NOMO-1 treated with DMSO at 0.1 percent for 48 hours (cell line): ENCODE measurements at regions not wholly inside any gene's neighbourhood (a gene's known extent, or its start where the extent isn't known, plus 50 kb on each side); places are given as distances from the start of the nearest gene placed in this dataset.

Experiments used
- DNase-seq: peaks from one replicate; lab custom pipeline; 2025; ENCODE audit not compliant: unreplicated experiment; lab: John Stamatoyannopoulos, UW

GRCh38 chr2:125471963-125472362 lies 1184.0 kb upstream of the GYPC start:
- no peak for DNase-seq

DNA sequence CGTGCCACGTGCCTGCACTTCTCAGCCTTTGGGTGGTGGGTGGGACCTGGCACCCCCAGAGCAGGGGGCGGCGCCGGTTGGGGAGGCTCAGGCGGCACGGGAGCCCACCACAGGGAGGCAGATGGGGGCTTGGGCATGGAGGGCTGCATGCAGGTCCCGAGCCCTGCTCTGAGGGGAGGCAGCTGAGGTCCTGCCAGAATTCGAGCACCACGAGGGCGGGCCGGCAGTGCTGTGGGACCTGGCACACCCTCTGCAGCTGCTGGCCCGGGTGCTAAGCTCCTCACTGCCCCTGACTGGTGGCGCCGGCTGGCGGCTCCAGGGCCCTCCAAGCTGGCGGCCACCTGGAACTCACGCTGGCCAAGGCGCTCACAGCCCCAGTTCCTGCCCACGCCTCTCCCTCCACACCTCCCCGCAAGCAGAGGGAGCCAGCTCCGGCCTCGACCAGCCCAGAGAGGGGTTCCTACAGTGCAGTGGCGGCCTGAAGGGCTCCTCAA lies 1176.8 kb upstream of the GYPC start:
- no peak for DNase-seq

DNA sequence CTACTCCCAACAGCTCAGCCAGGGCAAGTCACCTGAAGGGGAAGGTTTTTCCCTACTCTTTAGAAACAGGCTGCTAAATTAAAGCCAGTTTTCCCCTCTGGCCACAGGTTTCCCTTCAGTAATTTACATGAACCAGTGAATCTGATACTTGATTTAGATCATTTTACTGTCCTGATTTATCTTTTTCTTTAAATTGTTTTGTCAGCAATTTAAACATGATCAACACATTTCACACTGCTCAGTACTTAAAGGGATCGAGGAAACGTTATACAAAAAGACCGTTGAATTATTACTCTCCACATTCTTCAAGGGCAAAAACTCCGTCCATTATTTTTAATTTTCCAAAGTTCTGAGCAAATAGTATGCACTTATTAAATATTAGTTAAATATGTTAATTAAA lies 1165.7 kb upstream of the GYPC start:
- DNase-seq, result no peak

DNA sequence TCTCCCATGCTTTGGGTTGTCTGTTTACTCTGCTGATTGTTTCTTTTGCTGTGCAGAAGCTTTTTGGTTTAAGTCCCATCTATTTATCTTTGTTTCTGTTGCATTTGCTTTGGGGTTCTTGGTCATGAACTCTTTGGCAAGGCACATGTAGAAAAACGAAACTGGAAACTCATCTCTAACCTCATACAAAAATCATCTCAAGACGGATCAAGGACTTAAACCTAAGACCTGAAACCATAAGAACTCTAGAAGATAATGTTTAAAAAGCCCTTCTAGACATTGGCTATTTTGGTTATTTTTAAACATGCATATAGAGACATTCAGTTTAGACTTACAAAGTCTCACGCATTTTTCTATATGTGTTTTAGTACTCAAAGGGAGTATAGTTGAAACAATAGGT lies 1164.3 kb upstream of the GYPC start:
- DNase-seq, result no peak

DNA sequence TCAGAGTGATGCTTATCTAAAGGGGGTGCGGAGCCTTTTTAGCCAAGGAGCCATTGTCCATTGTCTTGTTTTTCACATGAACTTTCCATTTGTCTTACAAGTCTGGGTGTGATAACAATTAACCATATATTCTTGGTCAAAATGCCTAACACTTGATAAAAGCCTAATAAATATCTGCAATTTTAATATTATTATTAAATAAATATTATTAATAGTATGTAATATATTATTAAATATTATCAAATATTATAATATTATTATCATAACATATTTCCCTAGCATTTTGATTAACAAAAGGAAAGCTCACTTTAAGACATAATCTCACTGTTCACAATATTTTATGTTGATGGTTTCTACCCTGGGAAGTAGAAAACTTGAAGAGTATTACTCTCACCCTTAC lies 1143.6 kb upstream of the GYPC start:
- no peak for DNase-seq

GRCh38 chr2:125516496-125517109 lies 1139.4 kb upstream of the GYPC start:
- DNase-seq, result peak; percentile 34

DNA sequence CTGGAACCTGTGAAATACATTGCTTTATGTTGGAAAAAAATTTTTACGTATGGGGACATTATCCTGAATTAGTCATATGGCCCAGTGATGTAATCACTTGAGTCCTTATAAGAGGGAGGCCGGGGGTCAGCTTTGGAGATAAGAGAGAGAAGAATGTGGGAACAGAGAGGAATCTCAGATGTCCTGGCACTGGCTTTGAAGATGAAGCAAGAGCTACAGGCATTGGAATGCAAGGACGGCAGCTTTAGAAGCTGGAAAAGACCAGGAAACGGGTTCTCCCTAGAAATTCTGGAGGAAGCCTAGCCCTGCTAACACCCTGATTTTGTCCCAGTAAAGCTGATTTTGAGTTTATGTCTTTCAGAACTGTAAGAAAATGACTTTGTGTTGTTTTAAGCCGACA lies 1129.9 kb upstream of the GYPC start:
- no peak for DNase-seq

DNA sequence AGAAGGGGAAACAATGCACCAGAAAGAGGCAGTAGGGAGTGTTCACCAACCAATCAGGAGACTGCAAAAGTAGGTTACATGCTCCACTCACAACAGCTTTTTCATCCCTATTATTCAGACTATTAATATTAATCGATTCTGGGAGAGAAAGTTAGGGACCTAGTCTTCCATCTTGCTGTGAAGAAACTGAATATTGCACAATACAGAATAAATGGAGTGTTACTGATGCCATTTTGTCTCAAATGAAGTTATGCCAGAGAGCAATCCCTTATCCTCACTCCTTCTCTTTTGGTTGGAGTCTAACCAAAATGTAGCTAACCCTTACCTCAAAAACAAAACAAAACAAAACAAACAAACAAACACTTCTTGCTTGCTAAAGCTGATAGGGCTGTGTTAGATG lies 1120.9 kb upstream of the GYPC start:
- DNase-seq, result no peak

- no peak for DNase-seq
Observed at GRCh38 chr2:125543968-125544514, 1111.9 kb upstream of the GYPC start.

- no peak for DNase-seq
Observed at GRCh38 chr2:125553768-125554167, 1102.2 kb upstream of the GYPC start.

DNA sequence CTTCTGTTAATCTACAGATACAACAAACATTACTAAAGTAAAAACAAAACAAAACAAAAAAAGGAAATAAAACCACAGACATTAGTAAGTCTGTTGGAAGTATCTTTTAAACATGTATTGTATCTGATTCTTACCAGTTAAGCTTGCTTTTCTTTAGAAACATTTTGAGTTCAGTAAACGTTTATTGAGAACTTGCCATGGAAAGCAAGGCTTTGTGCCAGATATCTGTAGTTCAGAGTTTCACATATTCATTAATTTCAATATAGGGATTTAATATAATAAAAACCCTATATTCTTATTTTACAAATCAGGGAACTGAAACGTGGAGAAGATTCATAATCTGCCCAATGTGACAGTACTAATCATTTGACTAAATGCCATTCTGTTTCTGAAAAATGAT lies 1101.0 kb upstream of the GYPC start:
- no peak for DNase-seq

DNA sequence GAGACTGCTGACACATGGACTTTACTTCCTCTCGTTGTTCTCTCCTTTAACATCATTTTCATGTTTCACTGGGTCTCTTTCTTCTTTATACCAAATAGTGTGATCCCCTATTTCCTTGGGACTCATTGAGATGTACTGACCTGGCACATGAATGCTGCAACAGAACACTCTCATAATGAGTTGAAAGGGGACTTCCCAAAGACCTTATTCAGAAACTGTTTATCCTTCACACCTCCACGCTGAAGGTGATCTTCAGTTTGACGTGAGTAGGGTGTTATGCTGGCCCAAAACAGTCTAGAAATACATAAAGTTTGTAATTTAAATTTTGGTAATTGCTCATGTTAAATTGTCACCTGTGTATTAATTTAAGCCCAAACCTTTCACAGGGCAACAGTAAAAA lies 1096.8 kb upstream of the GYPC start:
- no peak for DNase-seq

- DNase-seq, result no peak
Observed at GRCh38 chr2:125560855-125561254, 1095.1 kb upstream of the GYPC start.

- no peak for DNase-seq
Observed at GRCh38 chr2:125561302-125561701, 1094.7 kb upstream of the GYPC start.

DNA sequence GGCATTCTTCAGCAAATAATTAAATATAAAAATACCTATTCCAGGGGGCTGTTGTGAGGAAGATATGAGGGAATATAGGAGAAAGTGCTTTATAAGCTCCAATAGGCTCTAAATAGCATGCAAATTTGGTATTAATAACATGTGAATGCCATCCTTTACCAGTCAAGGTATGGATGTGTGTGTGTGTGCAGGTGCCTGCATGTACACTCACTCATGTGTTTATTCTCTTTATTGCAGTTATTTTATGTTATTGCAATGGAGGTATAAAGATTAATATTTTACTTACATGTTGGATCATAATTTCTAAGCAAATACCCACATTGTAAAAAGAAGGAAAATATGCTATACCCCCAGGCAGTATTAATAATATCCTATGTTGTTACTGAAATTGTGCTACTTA lies 1093.0 kb upstream of the GYPC start:
- DNase-seq, result no peak

DNA sequence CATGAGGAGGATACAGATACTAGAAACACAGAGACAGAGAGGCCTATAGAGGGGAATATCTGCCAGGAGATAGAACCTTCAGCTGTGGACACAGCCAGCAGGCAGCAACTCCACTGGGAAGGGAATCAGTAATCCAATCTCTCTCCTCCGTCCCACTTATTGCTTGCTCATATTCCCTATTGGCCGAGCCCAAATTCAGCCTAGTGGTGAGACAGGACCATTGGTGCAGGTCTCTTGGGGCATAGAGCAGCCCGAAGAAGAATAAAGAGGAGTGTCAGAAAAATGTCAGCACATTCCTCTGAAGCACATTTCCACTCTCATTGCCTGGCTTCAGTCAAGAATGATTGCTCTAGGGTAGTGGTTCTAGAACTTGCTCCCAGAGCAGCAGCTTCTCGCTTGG lies 1091.5 kb upstream of the GYPC start:
- no peak for DNase-seq

- no peak for DNase-seq
Observed at GRCh38 chr2:125566422-125566821, 1089.5 kb upstream of the GYPC start.

GRCh38 chr2:125567100-125567499 lies 1088.9 kb upstream of the GYPC start:
- no peak for DNase-seq

- DNase-seq, result no peak
Observed at GRCh38 chr2:125572660-125573059, 1083.3 kb upstream of the GYPC start.

DNA sequence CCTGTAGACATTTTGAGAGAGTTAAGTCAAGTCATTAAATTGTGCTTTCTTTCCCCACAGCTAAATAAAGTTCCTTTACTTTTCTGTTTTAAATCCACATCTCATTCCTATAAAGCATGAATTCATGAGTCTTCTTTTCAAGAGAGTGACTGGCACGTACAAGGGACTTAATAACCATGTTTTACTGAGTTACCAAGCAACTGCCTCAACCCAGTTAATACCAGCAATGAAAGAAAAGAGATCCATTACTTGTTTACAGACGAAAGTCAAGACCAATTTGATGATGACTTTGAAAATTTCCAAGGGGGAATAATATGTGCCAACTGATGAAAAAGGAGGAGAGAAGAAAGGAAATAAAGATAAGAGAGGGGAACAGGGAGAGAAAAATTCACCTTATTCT lies 1082.5 kb upstream of the GYPC start:
- no peak for DNase-seq

GRCh38 chr2:125576558-125576957 lies 1079.4 kb upstream of the GYPC start:
- no peak for DNase-seq

- DNase-seq, result no peak
Observed at GRCh38 chr2:125581557-125581956, 1074.4 kb upstream of the GYPC start.

DNA sequence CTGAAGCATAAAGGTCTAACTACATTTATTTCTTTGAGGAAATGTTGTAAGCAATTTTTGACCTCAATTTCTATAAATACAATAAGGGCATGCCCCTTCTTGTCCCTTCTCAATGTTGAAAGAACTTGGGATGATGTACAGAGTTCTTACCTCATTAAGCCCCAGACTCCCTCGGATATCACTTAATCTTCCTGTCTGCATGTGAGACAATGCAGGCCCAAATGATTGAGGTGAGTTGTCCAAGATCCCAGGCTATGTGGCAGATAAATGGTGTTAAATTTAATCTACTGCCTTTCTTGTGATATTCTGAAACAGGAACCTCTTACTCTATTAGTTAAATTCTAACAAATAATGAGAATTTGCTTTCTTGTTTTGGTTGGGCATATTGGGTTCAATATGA lies 1073.4 kb upstream of the GYPC start:
- DNase-seq, result no peak
